ENCODE measurements at regions not wholly inside any gene's neighbourhood (a gene's known extent, or its start where the extent isn't known, plus 50 kb on each side); places are given as distances from the start of the nearest gene placed in this dataset.

GRCh38 chr1:30610917-30611316 is 112.5 kb downstream of the MATN1 start:
- intact Hi-C loops (cut with DNase I): no loop called here
- TF ChIP-seq CTCF (IDR thresholded peaks at IDR 0.05) (no peak), POLR2A (IDR thresholded peaks at IDR 0.05) (no peak)
- no peak overlapping the region for H3K27ac ChIP-seq
- no peak overlapping the region for H3K4me3 ChIP-seq (replicated peaks in 1 of 3)
- no peaks in the 10 kb centered on the region for H3K4me1 ChIP-seq
- DNase-seq: peak; percentile 12 to 31
- H3K27me3 ChIP-seq: no peaks in the 10 kb centered on the region
- H3K36me3 ChIP-seq: no peaks in the 10 kb centered on the region
- no peaks in the 10 kb centered on the region for H3K9me3 ChIP-seq

- H3K4me3 ChIP-seq (replicated peaks in 1 of 3): no peak overlapping the region
- intact Hi-C loops (cut with DNase I): no loop called here
- H3K27me3 ChIP-seq: no peaks in the 10 kb centered on the region
- H3K27ac ChIP-seq: no peak overlapping the region
- no peak for TF ChIP-seq POLR2A (IDR thresholded peaks at IDR 0.05)
- no peak for TF ChIP-seq CTCF (IDR thresholded peaks at IDR 0.05)
- no peaks in the 10 kb centered on the region for H3K36me3 ChIP-seq
- H3K4me1 ChIP-seq: no peaks in the 10 kb centered on the region
- WGBS, 2 donors: 44 to 65% methylated on average over 1 of the region's 1 CpG
- DNase-seq: no peak
- no peaks in the 10 kb centered on the region for H3K9me3 ChIP-seq
Observed at GRCh38 chr1:30609999-30610345, 113.4 kb downstream of the MATN1 start.

GRCh38 chr1:30609336-30609998 is 113.9 kb downstream of the MATN1 start:
- H3K36me3 ChIP-seq: no peaks in the 10 kb centered on the region
- TF ChIP-seq POLR2A (IDR thresholded peaks at IDR 0.05): no peak
- TF ChIP-seq CTCF (IDR thresholded peaks at IDR 0.05): no peak
- H3K4me3 ChIP-seq (replicated peaks in 1 of 3): no peak overlapping the region
- no peak overlapping the region for H3K27ac ChIP-seq
- 55 to 75% methylated on average over 9 of the region's 9 CpGs for WGBS, 2 donors
- no peaks in the 10 kb centered on the region for H3K9me3 ChIP-seq
- DNase-seq: no peak
- no peaks in the 10 kb centered on the region for H3K27me3 ChIP-seq
- no peaks in the 10 kb centered on the region for H3K4me1 ChIP-seq
- intact Hi-C loops (cut with DNase I): no loop called here

- TF ChIP-seq CTCF (IDR thresholded peaks at IDR 0.05): no peak
- DNase-seq: no peak
- 69 to 77% methylated on average over 5 of the region's 5 CpGs for WGBS, 2 donors
- Histone ChIP-seq H3K36me3 (no peaks in the 10 kb centered on the region), H3K4me1 (no peaks in the 10 kb centered on the region), H3K9me3 (no peaks in the 10 kb centered on the region), H3K4me3 (replicated peaks in 1 of 3) (no peak overlapping the region), H3K27ac (no peak overlapping the region), H3K27me3 (no peaks in the 10 kb centered on the region)
- intact Hi-C loops (cut with DNase I): no loop called here
Observed at GRCh38 chr1:30607723-30608122, 115.7 kb downstream of the MATN1 start.

GRCh38 chr1:30606166-30606565 is 117.2 kb downstream of the MATN1 start:
- Histone ChIP-seq H3K9me3 (no peaks in the 10 kb centered on the region), H3K27ac (no peak overlapping the region), H3K36me3 (no peaks in the 10 kb centered on the region), H3K4me1 (no peaks in the 10 kb centered on the region), H3K4me3 (replicated peaks in 1 of 3) (no peak overlapping the region), H3K27me3 (no peaks in the 10 kb centered on the region)
- WGBS, 2 donors: 34 to 42% methylated on average over 6 of the region's 6 CpGs
- no peak for DNase-seq
- intact Hi-C loops (cut with DNase I): no loop called here
- no peak for TF ChIP-seq CTCF (IDR thresholded peaks at IDR 0.05)
- no peak for TF ChIP-seq POLR2A (IDR thresholded peaks at IDR 0.05)

All from thyroid gland (tissue), 4 donors.